HK-2 (cell line): ENCODE measurements at regions not wholly inside any gene's neighbourhood (a gene's known extent, or its start where the extent isn't known, plus 50 kb on each side); places are given as distances from the start of the nearest gene placed in this dataset.

Experiments used
- DNase-seq: peaks from one replicate; pipeline ENCODE4 v3.0.0-alpha.2; 2018; ENCODE audit not compliant: unreplicated experiment

GRCh38 chr1:198040880-198041279 lies 115.9 kb upstream of the NEK7 start:
- no peak for DNase-seq

- DNase-seq, result no peak
Measured at GRCh38 chr1:198042168-198042567, 114.6 kb upstream of the NEK7 start.

- no peak for DNase-seq
Measured at GRCh38 chr1:198047913-198048312, 108.9 kb upstream of the NEK7 start.

GRCh38 chr1:198054510-198054909 lies 102.3 kb upstream of the NEK7 start:
- DNase-seq, result no peak

GRCh38 chr1:198056255-198056654 lies 100.5 kb upstream of the NEK7 start:
- peak; percentile 1 for DNase-seq

- DNase-seq, result no peak
Measured at GRCh38 chr1:198064181-198064580, 92.6 kb upstream of the NEK7 start.

GRCh38 chr1:198068285-198068684 lies 88.5 kb upstream of the NEK7 start:
- DNase-seq, result no peak

- no peak for DNase-seq
Measured at GRCh38 chr1:198072177-198072576, 84.6 kb upstream of the NEK7 start.

GRCh38 chr1:198075296-198075695 lies 81.5 kb upstream of the NEK7 start:
- no peak for DNase-seq

GRCh38 chr1:198079432-198079951 lies 77.3 kb upstream of the NEK7 start:
- no peak for DNase-seq

GRCh38 chr1:198082576-198082975 lies 74.2 kb upstream of the NEK7 start:
- no peak for DNase-seq

GRCh38 chr1:198083549-198083948 lies 73.2 kb upstream of the NEK7 start:
- no peak for DNase-seq

GRCh38 chr1:198084241-198084908 lies 72.4 kb upstream of the NEK7 start:
- DNase-seq, result no peak

- DNase-seq, result no peak
Measured at GRCh38 chr1:198086051-198086745, 70.6 kb upstream of the NEK7 start.

- no peak for DNase-seq
Measured at GRCh38 chr1:198087831-198088230, 69.0 kb upstream of the NEK7 start.

- peak; percentile 4 for DNase-seq
Measured at GRCh38 chr1:198088360-198089071, 68.3 kb upstream of the NEK7 start.

- no peak for DNase-seq
Measured at GRCh38 chr1:198096390-198096789, 60.4 kb upstream of the NEK7 start.

- DNase-seq, result no peak
Measured at GRCh38 chr1:198099755-198100154, 57.0 kb upstream of the NEK7 start.

GRCh38 chr1:198101716-198102453 lies 54.9 kb upstream of the NEK7 start:
- DNase-seq, result no peak

GRCh38 chr1:198102454-198102827 lies 54.4 kb upstream of the NEK7 start:
- no peak for DNase-seq

GRCh38 chr1:198105185-198105584 lies 51.6 kb upstream of the NEK7 start:
- no peak for DNase-seq

GRCh38 chr1:198106011-198106410 lies 50.8 kb upstream of the NEK7 start:
- DNase-seq, result no peak
